WTC11 (cell line): ENCODE measurements at regions not wholly inside any gene's neighbourhood (a gene's known extent, or its start where the extent isn't known, plus 50 kb on each side); places are given as distances from the start of the nearest gene placed in this dataset.

Source experiments
- ATAC-seq: fragments of 200-7000 bp; cut with Tn5 transposase; 2 replicates; pipeline ENCODE4 v1.10.0; 2021; ENCODE audit warnings: mild to moderate bottlenecking, moderate library complexity
- CTCF ChIA-PET: fragments of 300-600 bp; sonication (Branson Sonifier 250); formaldehyde crosslinking; loops from one replicate; lab custom pipeline; 2021; ENCODE audit warnings: antibody characterized with exemption; lab: Charles Lee
- POLR2A ChIA-PET: fragments of 350-600 bp; sonication (Branson Sonifier 250); formaldehyde crosslinking; loops from one replicate; lab custom pipeline; 2021; ENCODE audit warnings: antibody characterized with exemption; lab: Charles Lee
- DNase-seq: peaks from one replicate; pipeline ENCODE4 v3.0.0; 2021; ENCODE audit warnings: low spot score
- H3K27ac Mint-ChIP-seq: 2 replicates; pipeline ENCODE4 v1.8.0; 2021; ENCODE audit warnings: mixed read lengths
- H3K27me3 Mint-ChIP-seq: 2 replicates; pipeline ENCODE4 v1.8.0; 2021; ENCODE audit warnings: low read depth, mild to moderate bottlenecking, moderate library complexity, mixed read lengths
- H3K36me3 Mint-ChIP-seq: 2 replicates; pipeline ENCODE4 v1.8.0; 2021; ENCODE audit warnings: mixed read lengths
- H3K4me1 Mint-ChIP-seq: 2 replicates; pipeline ENCODE4 v1.8.0; 2022; ENCODE audit warnings: mixed read lengths
- H3K4me3 Mint-ChIP-seq: 2 replicates; pipeline ENCODE4 v1.8.0; 2021; ENCODE audit warnings: mild to moderate bottlenecking, moderate library complexity, mixed read lengths
- H3K9me3 Mint-ChIP-seq: 2 replicates; pipeline ENCODE4 v1.8.0; 2021; ENCODE audit warnings: mixed read lengths
- AFF4 ChIP-seq: sonication (generic); formaldehyde crosslinking; IDR thresholded peaks from 2 replicates; pipeline ENCODE4 v1.8.1; 2023; ENCODE audit warnings: mild to moderate bottlenecking, missing genetic modification reagents, borderline replicate concordance
- ATF1 ChIP-seq: sonication (generic); formaldehyde crosslinking; IDR thresholded peaks from 2 replicates; pipeline ENCODE4 v1.8.1; 2023; ENCODE audit warnings: mild to moderate bottlenecking, moderate library complexity, missing genetic modification reagents
- CDX4 ChIP-seq: fragments of 250-450 bp; sonication (Bioruptor Pico); IDR thresholded peaks from 2 replicates; pipeline ENCODE4 v1.9.0; 2021; ENCODE audit warnings: moderate library complexity, mild to moderate bottlenecking, inconsistent platforms, borderline replicate concordance
- CREB1 ChIP-seq: sonication (generic); formaldehyde crosslinking; IDR thresholded peaks from 2 replicates; pipeline ENCODE4 v1.8.0; 2023; ENCODE audit warnings: mild to moderate bottlenecking, missing genetic modification reagents
- ELF4 ChIP-seq: sonication (generic); formaldehyde crosslinking; IDR thresholded peaks from 2 replicates; pipeline ENCODE4 v1.8.1; 2022; ENCODE audit warnings: low read depth, mild to moderate bottlenecking, moderate library complexity, missing genetic modification reagents
- FOXK1 ChIP-seq: sonication (generic); formaldehyde crosslinking; IDR thresholded peaks from 2 replicates; pipeline ENCODE4 v1.8.0; 2022; ENCODE audit warnings: mild to moderate bottlenecking, moderate library complexity, missing genetic modification reagents
- FOXP1 ChIP-seq: sonication (generic); formaldehyde crosslinking; IDR thresholded peaks from 2 replicates; pipeline ENCODE4 v1.8.0; 2022; ENCODE audit warnings: missing genetic modification reagents, mild to moderate bottlenecking, moderate library complexity, borderline replicate concordance
- GTF2I ChIP-seq: fragments of 250-450 bp; sonication (Bioruptor Pico); conservative IDR thresholded peaks from 2 replicates; pipeline ENCODE4 v1.4.0; 2021; ENCODE audit warnings: mild to moderate bottlenecking
- HMGA2 ChIP-seq: fragments of 250-450 bp; sonication (Bioruptor Pico); IDR thresholded peaks from 2 replicates; pipeline ENCODE4 v1.4.0; 2021; ENCODE audit warnings: mild to moderate bottlenecking, moderate library complexity
- MLX ChIP-seq: sonication (generic); formaldehyde crosslinking; IDR thresholded peaks from 2 replicates; pipeline ENCODE4 v1.8.1; 2023; ENCODE audit warnings: mild to moderate bottlenecking, missing genetic modification reagents, moderate library complexity
- NFE2L1 ChIP-seq: sonication (generic); formaldehyde crosslinking; IDR thresholded peaks from 2 replicates; pipeline ENCODE4 v1.8.1; 2023; ENCODE audit warnings: missing genetic modification reagents
- PRDM15 ChIP-seq: sonication (generic); formaldehyde crosslinking; IDR thresholded peaks from 2 replicates; pipeline ENCODE4 v1.8.0; 2022; ENCODE audit warnings: missing genetic modification reagents
- PRRX2 ChIP-seq: fragments of 250-450 bp; sonication (Bioruptor Pico); IDR thresholded peaks from 2 replicates; pipeline ENCODE4 v1.8.0; 2021; ENCODE audit warnings: mild to moderate bottlenecking
- SMAD3 ChIP-seq: sonication (generic); formaldehyde crosslinking; IDR thresholded peaks from 2 replicates; pipeline ENCODE4 v1.8.0; 2022; ENCODE audit warnings: missing genetic modification reagents, mild to moderate bottlenecking, borderline replicate concordance
- ZBTB21 ChIP-seq: sonication (generic); formaldehyde crosslinking; IDR thresholded peaks from 2 replicates; pipeline ENCODE4 v1.8.1; 2023; ENCODE audit warnings: mild to moderate bottlenecking, missing genetic modification reagents, borderline replicate concordance
- ZMAT4 ChIP-seq: fragments of 250-450 bp; sonication (Bioruptor Pico); IDR thresholded peaks from 2 replicates; pipeline ENCODE4 v1.9.0; 2021; ENCODE audit warnings: mild to moderate bottlenecking
- ZNF396 ChIP-seq: fragments of 250-450 bp; sonication (Bioruptor Pico); IDR thresholded peaks from 2 replicates; pipeline ENCODE4 v1.8.0; 2021; ENCODE audit warnings: mild to moderate bottlenecking, moderate library complexity, borderline replicate concordance
- ZNF416 ChIP-seq: fragments of 250-450 bp; sonication (Bioruptor Pico); IDR thresholded peaks from 2 replicates; pipeline ENCODE4 v1.9.0; 2021; ENCODE audit warnings: mild to moderate bottlenecking, inconsistent platforms
- TF ChIP-seq, protein P1 (sequence below): sonication (generic); formaldehyde crosslinking; IDR thresholded peaks from 2 replicates; pipeline ENCODE4 v1.8.1; 2023; ENCODE audit warnings: mild to moderate bottlenecking, missing genetic modification reagents, moderate library complexity
- TF ChIP-seq, protein P2 (sequence below): sonication (generic); formaldehyde crosslinking; IDR thresholded peaks from 2 replicates; pipeline ENCODE4 v1.8.1; 2023; ENCODE audit warnings: mild to moderate bottlenecking, missing genetic modification reagents

DNA sequence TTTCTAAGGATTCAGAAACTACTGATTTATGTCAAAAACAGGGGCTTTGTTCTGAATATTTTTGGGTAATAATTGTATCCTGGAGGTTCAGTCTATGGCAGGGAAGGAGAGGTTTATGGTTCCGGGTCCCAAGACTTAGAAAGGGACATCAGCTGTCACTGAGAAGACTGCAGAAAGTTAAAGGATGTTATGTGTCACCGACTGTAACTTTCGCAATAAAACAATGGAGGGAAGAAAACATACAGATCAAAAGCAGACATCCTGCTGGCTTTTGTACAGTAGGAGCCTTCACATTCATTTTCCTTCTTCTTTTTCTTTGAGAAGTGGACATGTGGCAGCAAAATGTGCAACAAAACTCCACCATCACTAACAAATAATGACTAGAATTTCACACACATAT is 900.7 kb upstream of the SOX11 start:
- POLR2A ChIA-PET, result no interaction called here
- CTCF ChIA-PET, result no interaction called here

GRCh38 chr2:4792126-4792525 is 900.1 kb upstream of the SOX11 start:
- ChIA-PET CTCF (no interaction called here), POLR2A (no interaction called here)
- DNase-seq (no peak), ATAC-seq (no peak)
- Mint-ChIP-seq H3K27ac (no peak overlapping the region), H3K27me3 (peaks cover 9% of the 10 kb centered on the region), H3K9me3 (peaks cover 57% of the 10 kb centered on the region), H3K36me3 (peaks cover 52% of the 10 kb centered on the region), H3K4me1 (no peaks in the 10 kb centered on the region), H3K4me3 (no peak overlapping the region)
- no peak for TF ChIP-seq MLX (CRISPR knock-in tag)
- TF ChIP-seq PRRX2, result no peak
- no peak for TF ChIP-seq SMAD3 (CRISPR knock-in tag)
- TF ChIP-seq ZBTB21, result no peak
- TF ChIP-seq, protein P1, sequence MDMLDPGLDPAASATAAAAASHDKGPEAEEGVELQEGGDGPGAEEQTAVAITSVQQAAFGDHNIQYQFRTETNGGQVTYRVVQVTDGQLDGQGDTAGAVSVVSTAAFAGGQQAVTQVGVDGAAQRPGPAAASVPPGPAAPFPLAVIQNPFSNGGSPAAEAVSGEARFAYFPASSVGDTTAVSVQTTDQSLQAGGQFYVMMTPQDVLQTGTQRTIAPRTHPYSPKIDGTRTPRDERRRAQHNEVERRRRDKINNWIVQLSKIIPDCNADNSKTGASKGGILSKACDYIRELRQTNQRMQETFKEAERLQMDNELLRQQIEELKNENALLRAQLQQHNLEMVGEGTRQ (CRISPR knock-in tag), result no peak
- no peak for TF ChIP-seq ELF4 (CRISPR knock-in tag)
- TF ChIP-seq, protein P2, sequence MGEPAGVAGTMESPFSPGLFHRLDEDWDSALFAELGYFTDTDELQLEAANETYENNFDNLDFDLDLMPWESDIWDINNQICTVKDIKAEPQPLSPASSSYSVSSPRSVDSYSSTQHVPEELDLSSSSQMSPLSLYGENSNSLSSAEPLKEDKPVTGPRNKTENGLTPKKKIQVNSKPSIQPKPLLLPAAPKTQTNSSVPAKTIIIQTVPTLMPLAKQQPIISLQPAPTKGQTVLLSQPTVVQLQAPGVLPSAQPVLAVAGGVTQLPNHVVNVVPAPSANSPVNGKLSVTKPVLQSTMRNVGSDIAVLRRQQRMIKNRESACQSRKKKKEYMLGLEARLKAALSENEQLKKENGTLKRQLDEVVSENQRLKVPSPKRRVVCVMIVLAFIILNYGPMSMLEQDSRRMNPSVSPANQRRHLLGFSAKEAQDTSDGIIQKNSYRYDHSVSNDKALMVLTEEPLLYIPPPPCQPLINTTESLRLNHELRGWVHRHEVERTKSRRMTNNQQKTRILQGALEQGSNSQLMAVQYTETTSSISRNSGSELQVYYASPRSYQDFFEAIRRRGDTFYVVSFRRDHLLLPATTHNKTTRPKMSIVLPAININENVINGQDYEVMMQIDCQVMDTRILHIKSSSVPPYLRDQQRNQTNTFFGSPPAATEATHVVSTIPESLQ, result no peak
- no peak for TF ChIP-seq CREB1 (CRISPR knock-in tag)
- TF ChIP-seq ZNF396, result no peak
- no peak for TF ChIP-seq NFE2L1
- TF ChIP-seq FOXP1 (CRISPR knock-in tag), result no peak
- no peak for TF ChIP-seq GTF2I (CRISPR knock-in tag)

More for the DNA sequence above, 900.7 kb upstream of the SOX11 start:
- ATAC-seq (no peak), DNase-seq (no peak)
- peaks cover 62% of the 10 kb centered on the region for H3K9me3 Mint-ChIP-seq
- no peak for TF ChIP-seq FOXK1 (CRISPR knock-in tag)
- no peak for TF ChIP-seq ZNF416 (CRISPR knock-in tag)
- no peak for TF ChIP-seq ZMAT4
- TF ChIP-seq FOXP1 (CRISPR knock-in tag), result no peak
- no peak overlapping the region for H3K27ac Mint-ChIP-seq
- peaks cover 57% of the 10 kb centered on the region for H3K36me3 Mint-ChIP-seq
- H3K4me1 Mint-ChIP-seq, result no peaks in the 10 kb centered on the region
- peaks cover 8% of the 10 kb centered on the region for H3K27me3 Mint-ChIP-seq
- no peak overlapping the region for H3K4me3 Mint-ChIP-seq

- Mint-ChIP-seq H3K36me3 (peaks cover 61% of the 10 kb centered on the region), H3K4me3 (no peak overlapping the region), H3K27ac (no peak overlapping the region), H3K9me3 (peaks cover 73% of the 10 kb centered on the region), H3K27me3 (peaks cover 8% of the 10 kb centered on the region; the same call in 1 of the 2 replicates), H3K4me1 (no peaks in the 10 kb centered on the region)
- ATAC-seq (no peak), DNase-seq (no peak)
- POLR2A ChIA-PET, result no interaction called here
- CTCF ChIA-PET, result no interaction called here
- no peak for TF ChIP-seq ZNF416 (CRISPR knock-in tag)
- TF ChIP-seq ATF1 (CRISPR knock-in tag), result no peak
- no peak for TF ChIP-seq AFF4 (CRISPR knock-in tag)
- TF ChIP-seq PRDM15 (CRISPR knock-in tag), result no peak
- TF ChIP-seq CDX4, result no peak
- TF ChIP-seq HMGA2, result no peak
These were observed 888.8 kb upstream of the SOX11 start for GRCh38 chr2:4803396-4803795.
